ENCODE measurements at regions not wholly inside any gene's neighbourhood (a gene's known extent, or its start where the extent isn't known, plus 50 kb on each side); places are given as distances from the start of the nearest gene placed in this dataset.

DNA sequence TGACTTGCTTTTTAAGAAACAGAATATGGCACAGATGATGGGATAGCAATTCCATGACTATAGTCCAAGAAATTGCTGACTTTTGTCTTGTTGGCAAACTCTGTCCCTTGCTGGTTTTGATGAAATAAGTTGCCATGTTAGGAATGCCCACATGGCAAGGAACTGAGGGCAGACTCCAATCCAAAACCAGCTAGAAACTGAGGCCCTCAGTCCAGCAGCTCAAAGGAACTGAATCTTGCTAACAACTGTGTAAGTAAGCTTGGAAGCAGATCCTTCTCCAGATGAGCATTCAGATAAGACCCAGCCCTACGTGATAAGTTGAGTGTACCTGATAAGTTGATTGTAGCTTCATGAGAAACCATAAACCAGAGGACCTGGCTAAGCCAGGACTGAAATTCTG lies 64.3 kb upstream of the BMPER start:
- no peak overlapping the region for H3K4me3 ChIP-seq (replicated peaks in 1 of 3; ENCODE audit: low read depth in 2 of 3, low read length in 3 of 3)
- intact Hi-C loops (cut with micrococcal nuclease) = no loop called here
- no peaks in the 10 kb centered on the region for H3K79me2 ChIP-seq (ENCODE audit: insufficient read depth, low read length)
- TF ChIP-seq, protein P1, sequence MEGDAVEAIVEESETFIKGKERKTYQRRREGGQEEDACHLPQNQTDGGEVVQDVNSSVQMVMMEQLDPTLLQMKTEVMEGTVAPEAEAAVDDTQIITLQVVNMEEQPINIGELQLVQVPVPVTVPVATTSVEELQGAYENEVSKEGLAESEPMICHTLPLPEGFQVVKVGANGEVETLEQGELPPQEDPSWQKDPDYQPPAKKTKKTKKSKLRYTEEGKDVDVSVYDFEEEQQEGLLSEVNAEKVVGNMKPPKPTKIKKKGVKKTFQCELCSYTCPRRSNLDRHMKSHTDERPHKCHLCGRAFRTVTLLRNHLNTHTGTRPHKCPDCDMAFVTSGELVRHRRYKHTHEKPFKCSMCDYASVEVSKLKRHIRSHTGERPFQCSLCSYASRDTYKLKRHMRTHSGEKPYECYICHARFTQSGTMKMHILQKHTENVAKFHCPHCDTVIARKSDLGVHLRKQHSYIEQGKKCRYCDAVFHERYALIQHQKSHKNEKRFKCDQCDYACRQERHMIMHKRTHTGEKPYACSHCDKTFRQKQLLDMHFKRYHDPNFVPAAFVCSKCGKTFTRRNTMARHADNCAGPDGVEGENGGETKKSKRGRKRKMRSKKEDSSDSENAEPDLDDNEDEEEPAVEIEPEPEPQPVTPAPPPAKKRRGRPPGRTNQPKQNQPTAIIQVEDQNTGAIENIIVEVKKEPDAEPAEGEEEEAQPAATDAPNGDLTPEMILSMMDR (IDR thresholded peaks at IDR 0.05) = no peak
- H2AFZ ChIP-seq (ENCODE audit: insufficient read depth, low read depth, low read length, poor library complexity, severe bottlenecking) = no peak overlapping the region
- Mint-ChIP-seq H3K36me3 (no peaks in the 10 kb centered on the region), H3K27ac (no peak overlapping the region), H3K9me3 (peaks cover 2 to 16% (median 11%) of the 10 kb centered on the region in 7 donors), H3K27me3 (ENCODE audit: low read depth in 3 of 3) (no peaks in the 10 kb centered on the region), H3K4me3 (no peak overlapping the region), H3K4me1 (no peaks in the 10 kb centered on the region)
- no peak overlapping the region for H3K4me2 ChIP-seq (replicated peaks; ENCODE audit: extremely low read depth, low read length, poor library complexity, severe bottlenecking)
- no peaks in the 10 kb centered on the region for H3K4me1 ChIP-seq (ENCODE audit: control insufficient read depth in 1 of 2, insufficient read depth in 2 of 2, low read length in 2 of 2)
- DNase-seq = no peak
- no peak overlapping the region for H3K9ac ChIP-seq (ENCODE audit: insufficient read depth, low read length, poor library complexity, severe bottlenecking)
- H3K27me3 ChIP-seq (ENCODE audit: control insufficient read depth in 2 of 2, insufficient read depth in 2 of 2, low read length in 2 of 2) = no peaks in the 10 kb centered on the region
- no peaks in the 10 kb centered on the region for H3K36me3 ChIP-seq (replicated peaks in 1 of 2; ENCODE audit: control insufficient read depth in 1 of 2, insufficient read depth in 2 of 2, low read length in 2 of 2)
- no peak overlapping the region for H3K27ac ChIP-seq (ENCODE audit: low read depth in 1 of 2, low read length in 2 of 2)
- 100% methylated on average over 1 of the region's 1 CpG for WGBS (ENCODE audit: insufficient coverage)
- H4K20me1 ChIP-seq (ENCODE audit: insufficient read depth, low read length) = no peaks in the 10 kb centered on the region
- peaks cover 6 to 10% of the 10 kb centered on the region in 2 donors for H3K9me3 ChIP-seq (replicated peaks in 1 of 2; ENCODE audit: control insufficient read depth in 1 of 2, insufficient read depth in 1 of 2, low read length in 2 of 2)

DNA sequence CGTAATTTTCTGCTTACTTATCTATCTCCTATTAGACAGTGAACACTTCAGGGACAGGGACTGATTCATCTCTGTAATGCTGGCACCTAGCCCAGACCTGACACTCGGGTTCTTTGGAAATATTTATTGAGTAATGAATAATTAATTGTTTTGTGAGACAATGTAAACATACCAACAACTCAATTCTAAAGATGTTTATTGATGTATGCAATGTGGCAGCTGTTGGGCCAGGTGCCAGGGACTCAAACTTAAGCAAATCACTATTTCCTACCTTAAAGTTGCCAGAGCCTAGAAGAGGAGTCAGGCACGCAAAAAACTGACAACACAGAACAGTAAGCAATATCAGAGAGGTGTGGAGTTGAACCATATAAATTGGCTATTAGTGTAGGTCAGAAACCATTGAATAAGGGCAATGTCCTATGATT lies 63.6 kb upstream of the BMPER start:
- Histone ChIP-seq H3K27ac (ENCODE audit: low read depth in 1 of 2, low read length in 2 of 2) (no peak overlapping the region), H3K9ac (ENCODE audit: insufficient read depth, low read length, poor library complexity, severe bottlenecking) (no peak overlapping the region), H3K4me3 (replicated peaks in 1 of 3; ENCODE audit: low read depth in 2 of 3, low read length in 3 of 3) (no peak overlapping the region), H3K79me2 (ENCODE audit: insufficient read depth, low read length) (no peaks in the 10 kb centered on the region), H4K20me1 (ENCODE audit: insufficient read depth, low read length) (no peaks in the 10 kb centered on the region), H3K9me3 (replicated peaks in 1 of 2; ENCODE audit: control insufficient read depth in 1 of 2, insufficient read depth in 1 of 2, low read length in 2 of 2) (peaks cover 6 to 10% of the 10 kb centered on the region in 2 donors), H3K4me2 (replicated peaks; ENCODE audit: extremely low read depth, low read length, poor library complexity, severe bottlenecking) (no peak overlapping the region), H3K36me3 (replicated peaks in 1 of 2; ENCODE audit: control insufficient read depth in 1 of 2, insufficient read depth in 2 of 2, low read length in 2 of 2) (no peaks in the 10 kb centered on the region), H2AFZ (ENCODE audit: insufficient read depth, low read depth, low read length, poor library complexity, severe bottlenecking) (no peak overlapping the region), H3K27me3 (ENCODE audit: control insufficient read depth in 2 of 2, insufficient read depth in 2 of 2, low read length in 2 of 2) (no peaks in the 10 kb centered on the region), H3K4me1 (ENCODE audit: control insufficient read depth in 1 of 2, insufficient read depth in 2 of 2, low read length in 2 of 2) (no peaks in the 10 kb centered on the region)
- Mint-ChIP-seq H3K4me1 (no peaks in the 10 kb centered on the region), H3K27ac (no peak overlapping the region), H3K36me3 (no peaks in the 10 kb centered on the region), H3K27me3 (ENCODE audit: low read depth in 3 of 3) (no peaks in the 10 kb centered on the region), H3K4me3 (no peak overlapping the region), H3K9me3 (peaks cover 2 to 13% (median 9%) of the 10 kb centered on the region in 7 donors)
- intact Hi-C loops (cut with micrococcal nuclease) = no loop called here
- TF ChIP-seq, protein P1 (IDR thresholded peaks at IDR 0.05) = no peak
- DNase-seq = no peak
- no CpG with 5 or more reads among the region's 3 CpGs for WGBS (ENCODE audit: insufficient coverage)
